Sigmoid colon (tissue), 4 donors: ENCODE measurements at regions not wholly inside any gene's neighbourhood (a gene's known extent, or its start where the extent isn't known, plus 50 kb on each side); places are given as distances from the start of the nearest gene placed in this dataset.

Experiments used
- EP300 ChIP-seq, 4 donors: sonication (generic); formaldehyde crosslinking; IDR thresholded peaks; one replicate each; pipeline ENCODE4 v1.6.1; 2017; ENCODE audit warnings: antibody characterized with exemption in 4 of 4
- POLR2A ChIP-seq, 2 donors: fragments of 450-650 bp; IDR thresholded peaks; one replicate each; pipeline ENCODE4 v1.6.1; 2016; ENCODE audit warnings: antibody characterized with exemption in 2 of 2, mild to moderate bottlenecking in 2 of 2, moderate library complexity in 2 of 2
- POLR2AphosphoS5 ChIP-seq, 4 donors: sonication (generic); formaldehyde crosslinking; IDR thresholded peaks; one replicate each; pipeline ENCODE4 v1.6.1; 2017; ENCODE audit warnings: antibody characterized with exemption in 4 of 4
- TF ChIP-seq, protein P1 (sequence below), 4 experiments: fragments of 450-650 bp in 3 of 4; fragments of 200-600 bp in 1 of 4; IDR thresholded peaks; one replicate each; pipeline ENCODE4 v1.5.1; 2016 to 2019; ENCODE audit warnings: antibody characterized with exemption in 4 of 4, mild to moderate bottlenecking in 3 of 4, moderate library complexity in 2 of 4

DNA sequence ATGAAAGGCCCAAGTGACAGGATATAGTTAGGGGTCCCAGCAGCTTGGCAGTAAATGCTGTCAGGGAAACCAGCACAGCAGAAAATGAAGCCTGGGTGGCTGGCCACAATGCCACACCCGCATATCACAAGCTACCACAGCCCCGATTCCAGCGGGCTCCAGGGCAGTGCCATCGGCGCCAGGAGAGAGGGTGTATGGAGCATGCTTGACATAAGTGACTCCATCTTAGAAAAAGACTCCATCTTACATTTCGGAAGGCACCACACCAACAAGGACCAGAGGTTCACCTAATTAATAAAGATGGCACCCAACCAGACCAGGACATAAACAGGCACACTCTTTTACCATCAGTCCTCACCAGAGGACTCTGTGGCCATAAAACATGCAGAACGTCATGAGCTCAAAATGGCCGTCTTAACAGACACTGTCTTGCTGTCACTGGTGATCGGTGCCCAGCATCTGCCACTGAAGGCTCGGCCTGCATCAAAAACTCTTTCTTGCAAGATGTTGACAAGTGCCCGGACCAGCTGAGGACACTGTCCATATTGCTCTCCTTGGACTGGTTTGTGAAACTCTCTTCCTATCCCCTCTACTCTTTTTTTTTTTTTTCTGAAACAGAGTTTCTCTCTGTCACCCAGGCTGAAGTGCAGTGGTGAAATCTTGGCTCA lies 67.4 kb upstream of the SPIN1 start:
- TF ChIP-seq EP300 (IDR thresholded peaks at IDR 0.05), result no peak
- TF ChIP-seq, protein P1, sequence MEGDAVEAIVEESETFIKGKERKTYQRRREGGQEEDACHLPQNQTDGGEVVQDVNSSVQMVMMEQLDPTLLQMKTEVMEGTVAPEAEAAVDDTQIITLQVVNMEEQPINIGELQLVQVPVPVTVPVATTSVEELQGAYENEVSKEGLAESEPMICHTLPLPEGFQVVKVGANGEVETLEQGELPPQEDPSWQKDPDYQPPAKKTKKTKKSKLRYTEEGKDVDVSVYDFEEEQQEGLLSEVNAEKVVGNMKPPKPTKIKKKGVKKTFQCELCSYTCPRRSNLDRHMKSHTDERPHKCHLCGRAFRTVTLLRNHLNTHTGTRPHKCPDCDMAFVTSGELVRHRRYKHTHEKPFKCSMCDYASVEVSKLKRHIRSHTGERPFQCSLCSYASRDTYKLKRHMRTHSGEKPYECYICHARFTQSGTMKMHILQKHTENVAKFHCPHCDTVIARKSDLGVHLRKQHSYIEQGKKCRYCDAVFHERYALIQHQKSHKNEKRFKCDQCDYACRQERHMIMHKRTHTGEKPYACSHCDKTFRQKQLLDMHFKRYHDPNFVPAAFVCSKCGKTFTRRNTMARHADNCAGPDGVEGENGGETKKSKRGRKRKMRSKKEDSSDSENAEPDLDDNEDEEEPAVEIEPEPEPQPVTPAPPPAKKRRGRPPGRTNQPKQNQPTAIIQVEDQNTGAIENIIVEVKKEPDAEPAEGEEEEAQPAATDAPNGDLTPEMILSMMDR (IDR thresholded peaks at IDR 0.05), result no peak
- no peak for TF ChIP-seq POLR2A (IDR thresholded peaks at IDR 0.05)
- TF ChIP-seq POLR2AphosphoS5 (IDR thresholded peaks at IDR 0.05), result no peak
